DOHH2 (cell line): ENCODE measurements at regions not wholly inside any gene's neighbourhood (a gene's known extent, or its start where the extent isn't known, plus 50 kb on each side); places are given as distances from the start of the nearest gene placed in this dataset.

Source experiments
- EZH2phosphoT487 ChIP-seq: fragments of 200-600 bp; sonication (generic); IDR thresholded peaks from 2 replicates; pipeline ENCODE4 v1.6.1; 2017; ENCODE audit warnings: borderline replicate concordance, mild to moderate bottlenecking, antibody characterized with exemption, low read length, moderate library complexity, mixed read lengths
- TF ChIP-seq, protein P1 (sequence below): fragments of 200-600 bp; sonication (generic); IDR thresholded peaks from one replicate; pipeline ENCODE4 v1.5.1; 2014; ENCODE audit warnings: antibody characterized with exemption, mild to moderate bottlenecking, low read depth, low read length; ENCODE audit not compliant: poor library complexity, severe bottlenecking

- TF ChIP-seq, protein P1, sequence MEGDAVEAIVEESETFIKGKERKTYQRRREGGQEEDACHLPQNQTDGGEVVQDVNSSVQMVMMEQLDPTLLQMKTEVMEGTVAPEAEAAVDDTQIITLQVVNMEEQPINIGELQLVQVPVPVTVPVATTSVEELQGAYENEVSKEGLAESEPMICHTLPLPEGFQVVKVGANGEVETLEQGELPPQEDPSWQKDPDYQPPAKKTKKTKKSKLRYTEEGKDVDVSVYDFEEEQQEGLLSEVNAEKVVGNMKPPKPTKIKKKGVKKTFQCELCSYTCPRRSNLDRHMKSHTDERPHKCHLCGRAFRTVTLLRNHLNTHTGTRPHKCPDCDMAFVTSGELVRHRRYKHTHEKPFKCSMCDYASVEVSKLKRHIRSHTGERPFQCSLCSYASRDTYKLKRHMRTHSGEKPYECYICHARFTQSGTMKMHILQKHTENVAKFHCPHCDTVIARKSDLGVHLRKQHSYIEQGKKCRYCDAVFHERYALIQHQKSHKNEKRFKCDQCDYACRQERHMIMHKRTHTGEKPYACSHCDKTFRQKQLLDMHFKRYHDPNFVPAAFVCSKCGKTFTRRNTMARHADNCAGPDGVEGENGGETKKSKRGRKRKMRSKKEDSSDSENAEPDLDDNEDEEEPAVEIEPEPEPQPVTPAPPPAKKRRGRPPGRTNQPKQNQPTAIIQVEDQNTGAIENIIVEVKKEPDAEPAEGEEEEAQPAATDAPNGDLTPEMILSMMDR = no peak
- no peak for TF ChIP-seq EZH2phosphoT487
Measured at GRCh38 chr6:149248693-149249369, 68.7 kb upstream of the TAB2 start.
